ENCODE measurements at regions not wholly inside any gene's neighbourhood (a gene's known extent, or its start where the extent isn't known, plus 50 kb on each side); places are given as distances from the start of the nearest gene placed in this dataset.

DNA sequence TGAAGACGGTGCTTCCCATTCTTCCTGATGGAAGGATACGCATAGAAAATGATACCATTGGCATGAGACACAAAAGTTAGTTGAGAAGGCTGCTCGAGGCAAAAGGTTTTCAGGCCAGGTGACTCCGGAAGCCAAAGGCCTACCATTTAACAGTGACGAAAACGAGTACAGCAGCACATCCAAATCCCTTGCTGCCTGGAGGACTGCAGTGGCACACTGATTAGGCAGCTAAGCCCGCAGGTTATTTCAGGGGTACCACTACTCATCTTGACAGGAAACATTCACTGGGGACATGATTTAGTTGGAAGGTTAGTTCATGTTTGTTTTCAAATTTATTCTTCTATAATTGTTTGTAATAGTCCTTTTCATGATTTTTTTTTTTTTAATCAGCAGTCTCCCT, 59.9 kb upstream of the BCHE start:
- TF ChIP-seq EZH2 (IDR thresholded peaks at IDR 0.05; ENCODE audit: low read length, missing control alignments) (no peak), CTCF (conservative IDR thresholded peaks at IDR 0.05 in 1 of 2, IDR thresholded peaks at IDR 0.05 in 1 of 2; ENCODE audit: low read depth in 1 of 2, low read length in 2 of 2) (no peak)
